ENCODE measurements at regions not wholly inside any gene's neighbourhood (a gene's known extent, or its start where the extent isn't known, plus 50 kb on each side); places are given as distances from the start of the nearest gene placed in this dataset.
"Not testable (repeated sequence)": the region's sequence is repeated elsewhere in the genome, so short reads cannot be mapped to it uniquely, and the experiment has no call there.

DNA sequence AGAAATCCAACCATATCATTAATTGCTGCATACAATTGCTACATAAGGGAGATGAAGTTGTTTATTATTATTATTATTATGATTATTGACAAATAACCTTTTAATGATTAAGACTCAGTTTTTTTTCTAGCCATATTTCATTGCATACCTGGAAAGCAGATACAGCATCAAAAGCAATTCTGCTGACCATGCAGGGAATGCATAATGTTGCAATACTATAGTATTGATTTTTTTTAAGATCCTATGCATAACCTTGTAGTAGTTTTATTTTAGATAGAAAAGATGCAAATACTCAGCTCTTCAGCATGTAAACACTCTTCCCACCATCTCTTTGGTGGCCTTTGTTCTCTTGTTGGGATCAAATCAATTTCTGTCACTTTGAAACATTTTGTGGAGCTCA, 300.9 kb upstream of the MAP3K7 start:
- no peaks in the 10 kb centered on the region for H3K4me1 Mint-ChIP-seq
- POLR2A ChIA-PET (ENCODE audit: partially characterized antibody): no interaction called here
- Histone ChIP-seq H3K36me3 (ENCODE audit: insufficient read depth, low read length) (no peaks in the 10 kb centered on the region), H3K27me3 (ENCODE audit: insufficient read depth, low read length) (no peaks in the 10 kb centered on the region), H3K27ac (ENCODE audit: low read depth, low read length) (no peak overlapping the region), H3K9me3 (ENCODE audit: control insufficient read depth in 1 of 2, low read length in 2 of 2) (no peaks in the 10 kb centered on the region), H3K4me3 (ENCODE audit: low read length in 2 of 2) (no peak overlapping the region), H3K4me1 (ENCODE audit: insufficient read depth, low read length) (no peaks in the 10 kb centered on the region)
- H3K9me3 Mint-ChIP-seq: peaks cover 0 to 11% (median 6%) of the 10 kb centered on the region in 8 donors
- intact Hi-C loops (cut with micrococcal nuclease): no loop called here
- CTCF ChIA-PET (ENCODE audit: partially characterized antibody): no interaction called here
- H3K36me3 Mint-ChIP-seq: no peaks in the 10 kb centered on the region
- H3K27me3 Mint-ChIP-seq: peaks cover 0 to 7% of the 10 kb centered on the region in 2 donors
- no peak for DNase-seq
- H3K27ac Mint-ChIP-seq: no peak overlapping the region
- no peak overlapping the region for H3K4me3 Mint-ChIP-seq

DNA sequence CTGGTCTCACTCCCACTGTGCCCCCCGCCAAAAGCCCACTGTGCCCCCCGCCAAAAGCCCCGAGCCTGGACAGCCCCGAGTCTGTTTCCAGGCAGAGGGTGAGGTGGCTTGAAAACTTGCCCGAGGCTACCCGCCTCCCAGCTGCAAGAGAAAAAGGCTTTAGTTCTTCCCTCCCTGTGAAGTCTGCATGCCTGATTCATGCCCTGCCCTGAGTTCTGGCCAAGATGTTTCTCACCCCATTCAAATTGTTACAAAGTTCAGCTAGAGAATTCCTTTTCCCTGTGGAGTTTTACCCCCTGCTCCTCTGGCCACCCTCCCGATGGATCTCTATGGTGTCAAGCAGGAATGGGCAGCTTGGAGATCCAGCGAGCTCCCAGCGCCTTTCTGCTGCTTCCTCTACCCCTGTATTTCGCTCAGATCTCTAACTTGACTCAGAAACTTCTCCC, 298.8 kb upstream of the MAP3K7 start:
- Histone ChIP-seq H3K4me3 (ENCODE audit: low read length in 2 of 2) (no peak overlapping the region), H3K4me1 (ENCODE audit: insufficient read depth, low read length) (no peaks in the 10 kb centered on the region), H3K9me3 (ENCODE audit: control insufficient read depth in 1 of 2, low read length in 2 of 2) (no peaks in the 10 kb centered on the region), H3K27me3 (ENCODE audit: insufficient read depth, low read length) (no peaks in the 10 kb centered on the region), H3K36me3 (ENCODE audit: insufficient read depth, low read length) (no peaks in the 10 kb centered on the region), H3K27ac (ENCODE audit: low read depth, low read length) (no peak overlapping the region)
- Mint-ChIP-seq H3K4me1 (no peaks in the 10 kb centered on the region), H3K9me3 (peaks cover 0 to 20% (median 8%) of the 10 kb centered on the region in 8 donors), H3K4me3 (no peak overlapping the region), H3K36me3 (no peaks in the 10 kb centered on the region), H3K27me3 (peaks cover 0 to 4% of the 10 kb centered on the region in 2 donors), H3K27ac (no peak overlapping the region)
- CTCF ChIA-PET (ENCODE audit: partially characterized antibody): no interaction called here
- intact Hi-C loops (cut with micrococcal nuclease): no loop called here
- POLR2A ChIA-PET (ENCODE audit: partially characterized antibody): no interaction called here
- DNase-seq: no peak

DNA sequence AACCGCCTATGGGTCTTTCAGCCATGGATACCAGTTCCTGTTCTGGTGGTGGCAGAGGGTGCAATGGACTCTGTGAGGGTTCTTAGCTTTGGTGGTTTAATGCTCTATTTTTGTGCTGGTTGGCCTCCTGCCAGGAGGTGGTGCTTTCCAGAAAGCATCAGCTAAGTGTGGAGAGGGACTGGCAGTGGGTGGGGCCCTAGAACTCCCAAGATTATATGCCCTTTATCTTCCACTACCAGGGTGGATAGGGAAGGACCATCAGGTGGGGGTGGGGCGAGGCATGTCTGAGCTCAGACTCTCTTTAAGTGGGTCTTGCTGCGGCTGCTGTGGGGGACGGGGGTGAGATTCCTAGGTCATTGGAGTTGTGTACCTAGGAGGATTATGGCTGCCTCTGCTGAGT, 298.3 kb upstream of the MAP3K7 start:
- H3K27ac Mint-ChIP-seq; H3K4me1 ChIP-seq (ENCODE audit: insufficient read depth, low read length); H3K4me1 Mint-ChIP-seq; H3K4me3 Mint-ChIP-seq; H3K36me3 ChIP-seq (ENCODE audit: insufficient read depth, low read length); H3K27me3 ChIP-seq (ENCODE audit: insufficient read depth, low read length); CTCF ChIA-PET (ENCODE audit: partially characterized antibody); intact Hi-C loops (cut with micrococcal nuclease); POLR2A ChIA-PET (ENCODE audit: partially characterized antibody); H3K9me3 ChIP-seq (ENCODE audit: control insufficient read depth in 1 of 2, low read length in 2 of 2); H3K27ac ChIP-seq (ENCODE audit: low read depth, low read length); DNase-seq; H3K36me3 Mint-ChIP-seq; H3K27me3 Mint-ChIP-seq; H3K4me3 ChIP-seq (ENCODE audit: low read length in 2 of 2): not testable (repeated sequence)
- peaks cover 0 to 20% (median 8%) of the 10 kb centered on the region in 8 donors for H3K9me3 Mint-ChIP-seq

GRCh38 chr6:90877616-90878015, 290.7 kb upstream of the MAP3K7 start:
- CTCF ChIA-PET (ENCODE audit: partially characterized antibody): no interaction called here
- Mint-ChIP-seq H3K27ac (no peak overlapping the region), H3K9me3 (peaks cover 2 to 16% (median 4%) of the 10 kb centered on the region in 8 donors), H3K36me3 (no peaks in the 10 kb centered on the region), H3K27me3 (peaks cover 3 to 7% of the 10 kb centered on the region in 2 donors), H3K4me3 (no peak overlapping the region), H3K4me1 (no peaks in the 10 kb centered on the region)
- H3K27me3 ChIP-seq (ENCODE audit: insufficient read depth, low read length): no peaks in the 10 kb centered on the region
- H3K9me3 ChIP-seq (ENCODE audit: control insufficient read depth in 1 of 2, low read length in 2 of 2): no peaks in the 10 kb centered on the region
- no peaks in the 10 kb centered on the region for H3K4me1 ChIP-seq (ENCODE audit: insufficient read depth, low read length)
- POLR2A ChIA-PET (ENCODE audit: partially characterized antibody): no interaction called here
- no peak for DNase-seq
- intact Hi-C loops (cut with micrococcal nuclease): no loop called here
- no peak overlapping the region for H3K27ac ChIP-seq (ENCODE audit: low read depth, low read length)
- H3K4me3 ChIP-seq (ENCODE audit: low read length in 2 of 2): no peak overlapping the region
- H3K36me3 ChIP-seq (ENCODE audit: insufficient read depth, low read length): no peaks in the 10 kb centered on the region

- Mint-ChIP-seq H3K4me3 (no peak overlapping the region), H3K9me3 (peaks cover 0 to 6% (median 3%) of the 10 kb centered on the region in 8 donors), H3K36me3 (no peaks in the 10 kb centered on the region), H3K27ac (no peak overlapping the region), H3K4me1 (no peaks in the 10 kb centered on the region), H3K27me3 (peaks cover 5 to 10% of the 10 kb centered on the region in 2 donors)
- no peak overlapping the region for H3K27ac ChIP-seq (ENCODE audit: low read depth, low read length)
- H3K36me3 ChIP-seq (ENCODE audit: insufficient read depth, low read length): no peaks in the 10 kb centered on the region
- no peaks in the 10 kb centered on the region for H3K4me1 ChIP-seq (ENCODE audit: insufficient read depth, low read length)
- DNase-seq: no peak
- H3K4me3 ChIP-seq (ENCODE audit: low read length in 2 of 2): no peak overlapping the region
- intact Hi-C loops (cut with micrococcal nuclease): no loop called here
- POLR2A ChIA-PET (ENCODE audit: partially characterized antibody): no interaction called here
- CTCF ChIA-PET (ENCODE audit: partially characterized antibody): no interaction called here
- H3K9me3 ChIP-seq (ENCODE audit: control insufficient read depth in 1 of 2, low read length in 2 of 2): no peaks in the 10 kb centered on the region
- no peaks in the 10 kb centered on the region for H3K27me3 ChIP-seq (ENCODE audit: insufficient read depth, low read length)
Observed at GRCh38 chr6:90874931-90875330, 288.1 kb upstream of the MAP3K7 start.

GRCh38 chr6:90872981-90873380, 286.1 kb upstream of the MAP3K7 start:
- H3K9me3 ChIP-seq (ENCODE audit: control insufficient read depth in 1 of 2, low read length in 2 of 2): no peaks in the 10 kb centered on the region
- DNase-seq: no peak
- no peaks in the 10 kb centered on the region for H3K4me1 ChIP-seq (ENCODE audit: insufficient read depth, low read length)
- intact Hi-C loops (cut with micrococcal nuclease): no loop called here
- H3K36me3 ChIP-seq (ENCODE audit: insufficient read depth, low read length): no peaks in the 10 kb centered on the region
- Mint-ChIP-seq H3K27ac (no peak overlapping the region), H3K4me1 (no peaks in the 10 kb centered on the region), H3K36me3 (no peaks in the 10 kb centered on the region), H3K27me3 (peaks cover 7 to 8% of the 10 kb centered on the region in 2 donors), H3K9me3 (peaks cover 0 to 4% (median 0%) of the 10 kb centered on the region in 8 donors), H3K4me3 (no peak overlapping the region)
- ChIA-PET POLR2A (ENCODE audit: partially characterized antibody) (no interaction called here), CTCF (ENCODE audit: partially characterized antibody) (no interaction called here)
- H3K27me3 ChIP-seq (ENCODE audit: insufficient read depth, low read length): no peaks in the 10 kb centered on the region
- no peak overlapping the region for H3K27ac ChIP-seq (ENCODE audit: low read depth, low read length)
- no peak overlapping the region for H3K4me3 ChIP-seq (ENCODE audit: low read length in 2 of 2)

DNA sequence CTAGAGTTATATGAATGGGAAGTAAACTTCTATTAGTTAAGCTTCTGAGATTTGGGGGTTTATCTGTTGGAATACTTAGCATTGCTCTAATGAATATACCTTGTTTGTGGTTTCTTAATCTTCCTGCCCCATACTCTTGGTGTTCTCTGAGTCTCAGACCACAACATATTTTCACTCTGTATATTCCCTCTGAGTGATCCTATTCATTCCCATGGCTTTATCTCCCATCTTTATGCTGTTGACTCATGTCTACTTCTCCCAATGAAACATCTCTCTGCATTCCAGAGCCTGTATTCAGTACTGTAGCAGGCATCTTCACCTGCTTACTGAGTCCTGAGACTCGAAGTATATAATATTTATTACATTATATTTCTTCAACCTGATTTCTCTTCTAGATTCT, 283.7 kb upstream of the MAP3K7 start:
- no peak overlapping the region for H3K4me3 Mint-ChIP-seq
- no peaks in the 10 kb centered on the region for H3K4me1 ChIP-seq (ENCODE audit: insufficient read depth, low read length)
- no peak overlapping the region for H3K27ac Mint-ChIP-seq
- CTCF ChIA-PET (ENCODE audit: partially characterized antibody): no interaction called here
- H3K36me3 ChIP-seq (ENCODE audit: insufficient read depth, low read length): no peaks in the 10 kb centered on the region
- H3K9me3 ChIP-seq (ENCODE audit: control insufficient read depth in 1 of 2, low read length in 2 of 2): no peaks in the 10 kb centered on the region
- no peaks in the 10 kb centered on the region for H3K36me3 Mint-ChIP-seq
- POLR2A ChIA-PET (ENCODE audit: partially characterized antibody): no interaction called here
- H3K4me1 Mint-ChIP-seq: no peaks in the 10 kb centered on the region
- intact Hi-C loops (cut with micrococcal nuclease): no loop called here
- H3K27me3 Mint-ChIP-seq: peaks cover 7 to 8% of the 10 kb centered on the region in 2 donors
- H3K27me3 ChIP-seq (ENCODE audit: insufficient read depth, low read length): no peaks in the 10 kb centered on the region
- DNase-seq: no peak
- H3K4me3 ChIP-seq (ENCODE audit: low read length in 2 of 2): no peak overlapping the region
- H3K27ac ChIP-seq (ENCODE audit: low read depth, low read length): no peak overlapping the region
- peaks cover 0 to 4% (median 0%) of the 10 kb centered on the region in 8 donors for H3K9me3 Mint-ChIP-seq

- intact Hi-C loops (cut with micrococcal nuclease): no loop called here
- Mint-ChIP-seq H3K4me3 (no peak overlapping the region), H3K27me3 (peaks cover 7 to 8% of the 10 kb centered on the region in 2 donors), H3K36me3 (no peaks in the 10 kb centered on the region), H3K27ac (no peak overlapping the region), H3K9me3 (peaks cover 0 to 4% (median 0%) of the 10 kb centered on the region in 8 donors), H3K4me1 (no peaks in the 10 kb centered on the region)
- ChIA-PET CTCF (ENCODE audit: partially characterized antibody) (no interaction called here), POLR2A (ENCODE audit: partially characterized antibody) (no interaction called here)
- Histone ChIP-seq H3K36me3 (ENCODE audit: insufficient read depth, low read length) (no peaks in the 10 kb centered on the region), H3K4me3 (ENCODE audit: low read length in 2 of 2) (no peak overlapping the region), H3K27me3 (ENCODE audit: insufficient read depth, low read length) (no peaks in the 10 kb centered on the region), H3K27ac (ENCODE audit: low read depth, low read length) (no peak overlapping the region), H3K9me3 (ENCODE audit: control insufficient read depth in 1 of 2, low read length in 2 of 2) (no peaks in the 10 kb centered on the region), H3K4me1 (ENCODE audit: insufficient read depth, low read length) (no peaks in the 10 kb centered on the region)
- no peak for DNase-seq
Observed at GRCh38 chr6:90868656-90869055, 281.8 kb upstream of the MAP3K7 start.
